ENCODE measurements at regions not wholly inside any gene's neighbourhood (a gene's known extent, or its start where the extent isn't known, plus 50 kb on each side); places are given as distances from the start of the nearest gene placed in this dataset.

DNA sequence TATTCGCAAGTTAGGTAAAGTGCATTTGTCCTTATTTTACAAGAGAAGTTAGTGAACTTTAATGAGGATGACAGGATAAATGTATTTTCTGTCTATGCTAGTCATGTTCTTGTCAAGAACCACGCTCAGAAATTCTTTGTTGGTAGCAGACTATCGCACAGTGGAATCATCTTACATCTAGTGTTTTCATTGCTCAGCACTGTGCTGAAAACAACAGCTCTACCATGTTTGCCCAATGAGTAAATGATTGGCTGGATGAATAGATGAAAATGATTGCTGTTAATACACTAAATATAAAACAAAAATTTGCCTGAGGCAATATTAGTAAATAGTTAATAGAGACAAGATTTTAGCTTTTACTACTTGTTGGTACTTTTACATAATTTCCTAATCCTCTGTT, 265.3 kb upstream of the GOLIM4 start:
- TF ChIP-seq, protein P1, sequence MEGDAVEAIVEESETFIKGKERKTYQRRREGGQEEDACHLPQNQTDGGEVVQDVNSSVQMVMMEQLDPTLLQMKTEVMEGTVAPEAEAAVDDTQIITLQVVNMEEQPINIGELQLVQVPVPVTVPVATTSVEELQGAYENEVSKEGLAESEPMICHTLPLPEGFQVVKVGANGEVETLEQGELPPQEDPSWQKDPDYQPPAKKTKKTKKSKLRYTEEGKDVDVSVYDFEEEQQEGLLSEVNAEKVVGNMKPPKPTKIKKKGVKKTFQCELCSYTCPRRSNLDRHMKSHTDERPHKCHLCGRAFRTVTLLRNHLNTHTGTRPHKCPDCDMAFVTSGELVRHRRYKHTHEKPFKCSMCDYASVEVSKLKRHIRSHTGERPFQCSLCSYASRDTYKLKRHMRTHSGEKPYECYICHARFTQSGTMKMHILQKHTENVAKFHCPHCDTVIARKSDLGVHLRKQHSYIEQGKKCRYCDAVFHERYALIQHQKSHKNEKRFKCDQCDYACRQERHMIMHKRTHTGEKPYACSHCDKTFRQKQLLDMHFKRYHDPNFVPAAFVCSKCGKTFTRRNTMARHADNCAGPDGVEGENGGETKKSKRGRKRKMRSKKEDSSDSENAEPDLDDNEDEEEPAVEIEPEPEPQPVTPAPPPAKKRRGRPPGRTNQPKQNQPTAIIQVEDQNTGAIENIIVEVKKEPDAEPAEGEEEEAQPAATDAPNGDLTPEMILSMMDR (IDR thresholded peaks at IDR 0.05): no peak
- no peak for TF ChIP-seq POLR2A (IDR thresholded peaks at IDR 0.05)

Measured in right lobe of liver (tissue), 4 donors.